BLaER1 treated with 17β-estradiol and CSF1 and Interleukin-3, amounts not matched to agents 10 nM and 100 nM (cell line): ENCODE measurements at regions not wholly inside any gene's neighbourhood (a gene's known extent, or its start where the extent isn't known, plus 50 kb on each side); places are given as distances from the start of the nearest gene placed in this dataset.

Experiments used
- H3K27ac ChIP-seq, 11 experiments: shearing (Covaris generic); formaldehyde crosslinking; 2 replicates each; pipeline ENCODE4 v1.8.1; 2022
- H3K27me3 ChIP-seq, 11 experiments: shearing (Covaris generic); formaldehyde crosslinking; 2 replicates each; pipeline ENCODE4 v1.8.1; 2022
- H3K36me3 ChIP-seq, 11 experiments: shearing (Covaris generic); formaldehyde crosslinking; 2 replicates each; pipeline ENCODE4 v1.8.1; 2022
- H3K4me1 ChIP-seq, 10 experiments: shearing (Covaris generic); formaldehyde crosslinking; 2 replicates each; pipeline ENCODE4 v1.8.1; 2022
- H3K4me2 ChIP-seq, 11 experiments: shearing (Covaris generic); formaldehyde crosslinking; 2 replicates each; pipeline ENCODE4 v1.8.1; 2022
- H3K4me3 ChIP-seq, 10 experiments: shearing (Covaris generic); formaldehyde crosslinking; 2 replicates each; pipeline ENCODE4 v1.8.1; 2022
- H3K9ac ChIP-seq, 11 experiments: shearing (Covaris generic); formaldehyde crosslinking; 2 replicates each; pipeline ENCODE4 v1.8.1; 2022
- H3K9me3 ChIP-seq, 11 experiments: shearing (Covaris generic); formaldehyde crosslinking; replicated peaks in 1 of 11; 2 replicates each; pipeline ENCODE4 v1.8.1; 2022
- H4K20me1 ChIP-seq, 11 experiments: shearing (Covaris generic); formaldehyde crosslinking; 2 replicates each; pipeline ENCODE4 v1.8.1; 2022
- Cebpa-rat ChIP-seq, 11 experiments: shearing (Covaris generic); IDR thresholded peaks; 2 replicates each; pipeline ENCODE4 v1.8.1; 2022

DNA sequence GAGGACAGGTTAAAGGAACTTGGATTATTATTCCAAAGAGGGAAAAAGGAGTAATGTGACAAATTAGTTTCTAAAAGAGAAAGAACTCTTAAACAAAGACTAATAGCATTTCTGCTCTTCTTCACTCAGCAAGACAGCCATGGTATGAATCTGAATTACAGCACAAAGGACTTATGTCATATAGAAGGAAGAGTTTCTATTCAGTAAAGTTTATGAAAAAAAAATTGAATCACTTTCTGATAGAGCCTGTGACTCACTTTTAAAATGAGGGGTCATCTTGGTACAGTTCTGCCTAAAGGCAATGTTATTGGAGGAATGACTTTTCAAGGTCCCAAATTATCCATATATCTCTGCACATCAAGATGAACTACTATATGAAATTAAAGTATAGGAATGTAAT lies 101.7 kb downstream of the DUSP6 start:
- H4K20me1 ChIP-seq, result no peaks in the 10 kb centered on the region
- H3K4me2 ChIP-seq, result peak overlapping the region in 4 of 11 experiments; percentile 8 to 67 (median 61); a peak in 5 of 22 replicates
- peaks cover 0 to 6% (median 0%) of the 10 kb centered on the region in 11 experiments; a peak in 3 of 22 replicates for H3K9me3 ChIP-seq
- no peak overlapping the region for H3K9ac ChIP-seq
- H3K27me3 ChIP-seq, result no peaks in the 10 kb centered on the region
- peaks cover 0 to 68% (median 5%) of the 10 kb centered on the region in 10 experiments; a peak in 10 of 20 replicates for H3K4me1 ChIP-seq
- H3K4me3 ChIP-seq, result no peak overlapping the region
- no peaks in the 10 kb centered on the region for H3K36me3 ChIP-seq
- TF ChIP-seq Cebpa-rat (IDR thresholded peaks at IDR 0.05), result no peak
- no peak overlapping the region; a peak in 2 of 22 replicates for H3K27ac ChIP-seq

DNA sequence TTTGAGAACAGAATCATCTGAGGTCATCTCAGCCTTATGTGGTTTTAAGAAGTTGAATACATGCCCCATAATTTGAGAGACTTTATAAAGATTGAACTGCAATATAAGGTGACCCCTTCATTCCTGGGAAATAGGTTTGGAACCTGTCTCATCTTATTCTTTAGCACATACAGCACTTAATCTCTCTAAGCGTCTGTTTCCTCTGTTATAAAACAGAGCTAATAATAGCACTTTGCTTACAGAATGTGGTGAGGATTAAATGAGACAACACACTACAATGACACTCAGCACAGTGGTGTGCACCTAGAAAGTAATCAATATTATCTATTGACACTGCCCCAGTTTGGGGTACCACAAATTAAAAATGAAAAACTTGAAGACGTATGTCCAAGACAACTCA lies 102.1 kb downstream of the DUSP6 start:
- H4K20me1 ChIP-seq, result no peaks in the 10 kb centered on the region
- no peak overlapping the region; a peak in 2 of 22 replicates for H3K27ac ChIP-seq
- no peak overlapping the region for H3K9ac ChIP-seq
- H3K4me3 ChIP-seq, result no peak overlapping the region
- H3K27me3 ChIP-seq, result no peaks in the 10 kb centered on the region
- no peak for TF ChIP-seq Cebpa-rat (IDR thresholded peaks at IDR 0.05)
- peaks cover 2 to 73% (median 9%) of the 10 kb centered on the region in 10 experiments for H3K4me1 ChIP-seq
- H3K4me2 ChIP-seq, result peak overlapping the region in 4 of 11 experiments; percentile 8 to 67 (median 35); a peak in 5 of 22 replicates
- peaks cover 0 to 6% (median 0%) of the 10 kb centered on the region in 11 experiments; a peak in 3 of 22 replicates for H3K9me3 ChIP-seq
- no peaks in the 10 kb centered on the region for H3K36me3 ChIP-seq

GRCh38 chr12:89247967-89248366 lies 104.3 kb downstream of the DUSP6 start:
- TF ChIP-seq Cebpa-rat (IDR thresholded peaks at IDR 0.05), result no peak
- H3K9ac ChIP-seq, result no peak overlapping the region
- H3K36me3 ChIP-seq, result no peaks in the 10 kb centered on the region
- no peaks in the 10 kb centered on the region for H3K27me3 ChIP-seq
- H3K4me3 ChIP-seq, result no peak overlapping the region
- no peaks in the 10 kb centered on the region for H3K9me3 ChIP-seq
- no peaks in the 10 kb centered on the region for H4K20me1 ChIP-seq
- peaks cover 12 to 76% (median 27%) of the 10 kb centered on the region in 10 experiments for H3K4me1 ChIP-seq
- H3K27ac ChIP-seq, result no peak overlapping the region
- H3K4me2 ChIP-seq, result peak overlapping the region in 4 of 11 experiments; percentile 32 to 59 (median 50); a peak in 8 of 22 replicates

DNA sequence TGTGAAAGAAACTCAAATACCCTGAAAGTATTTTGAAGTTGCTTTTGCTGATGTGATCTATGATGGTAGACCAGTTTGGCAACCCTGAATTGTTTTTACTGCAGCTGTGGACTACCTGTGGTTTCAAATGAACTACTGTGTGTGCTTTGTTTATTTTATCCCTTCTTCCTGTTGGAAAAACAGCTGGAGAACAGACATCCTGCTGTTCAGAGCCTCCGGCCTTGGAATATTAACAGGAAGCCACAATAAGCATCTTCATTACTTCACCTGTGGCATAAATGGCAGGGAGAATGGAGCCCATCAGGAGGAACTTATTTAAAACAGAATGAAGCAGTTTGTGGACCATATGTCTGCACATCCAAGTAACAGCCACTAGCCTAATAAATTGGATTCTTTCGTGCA lies 104.8 kb downstream of the DUSP6 start:
- H3K27me3 ChIP-seq, result no peaks in the 10 kb centered on the region
- H3K27ac ChIP-seq, result no peak overlapping the region
- H3K9me3 ChIP-seq, result 0 out of 22 replicates have a peak, but pooled peaks cover 0 to under 1% (median 0%) of the 10 kb centered on the region in 11 experiments
- H3K4me2 ChIP-seq, result peak overlapping the region in 4 of 11 experiments; percentile 32 to 59 (median 50); a peak in 8 of 22 replicates
- peaks cover 12 to 72% (median 27%) of the 10 kb centered on the region in 10 experiments for H3K4me1 ChIP-seq
- no peak for TF ChIP-seq Cebpa-rat (IDR thresholded peaks at IDR 0.05)
- no peaks in the 10 kb centered on the region for H3K36me3 ChIP-seq
- no peak overlapping the region for H3K4me3 ChIP-seq
- H4K20me1 ChIP-seq, result no peaks in the 10 kb centered on the region
- H3K9ac ChIP-seq, result no peak overlapping the region

GRCh38 chr12:89245090-89245489 lies 107.2 kb downstream of the DUSP6 start:
- H3K9ac ChIP-seq, result peak overlapping the region in 3 of 11 experiments; percentile 28 to 67 (median 58); a peak in 4 of 22 replicates

DNA sequence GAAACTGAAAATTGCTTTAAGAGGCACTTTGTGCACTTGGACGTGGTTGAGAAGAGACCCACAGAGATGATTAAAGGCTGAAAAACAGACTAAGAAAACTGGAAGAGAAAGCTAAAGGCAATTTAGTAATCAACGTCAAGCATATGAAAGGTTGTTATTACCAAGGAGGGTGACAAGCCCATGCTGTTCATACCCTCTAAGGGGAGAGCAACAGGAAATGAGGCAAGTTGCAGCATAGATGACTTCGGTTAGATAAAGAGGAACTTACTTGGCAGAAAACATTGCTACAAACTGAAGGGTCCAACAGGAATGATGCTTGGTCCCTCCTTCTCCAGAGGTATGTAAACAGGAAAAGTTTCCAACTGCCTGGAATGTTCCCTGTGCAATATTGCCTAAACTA lies 107.8 kb downstream of the DUSP6 start:
- H4K20me1 ChIP-seq, result no peaks in the 10 kb centered on the region
- H3K9ac ChIP-seq, result peak overlapping the region in 5 of 11 experiments; percentile 37 to 67 (median 58); a peak in 8 of 22 replicates
- H3K4me1 ChIP-seq, result peaks cover 12 to 42% (median 25%) of the 10 kb centered on the region in 10 experiments

More at GRCh38 chr12:89245090-89245489, 107.2 kb downstream of the DUSP6 start:
- no peak overlapping the region for H3K4me3 ChIP-seq
- H3K4me1 ChIP-seq, result peaks cover 12 to 47% (median 26%) of the 10 kb centered on the region in 10 experiments
- H3K9me3 ChIP-seq, result peaks cover 0 to 14% (median 5%) of the 10 kb centered on the region in 11 experiments; a peak in 7 of 22 replicates
- no peaks in the 10 kb centered on the region for H3K36me3 ChIP-seq
- H3K4me2 ChIP-seq, result peak overlapping the region; percentile 35 to 80 (median 60)
- TF ChIP-seq Cebpa-rat (IDR thresholded peaks at IDR 0.05), result no peak
- no peaks in the 10 kb centered on the region for H4K20me1 ChIP-seq
- H3K27me3 ChIP-seq, result no peaks in the 10 kb centered on the region
- H3K27ac ChIP-seq, result peak overlapping the region in 9 of 11 experiments; percentile 0 to 85 (median 65); a peak in 15 of 22 replicates

DNA sequence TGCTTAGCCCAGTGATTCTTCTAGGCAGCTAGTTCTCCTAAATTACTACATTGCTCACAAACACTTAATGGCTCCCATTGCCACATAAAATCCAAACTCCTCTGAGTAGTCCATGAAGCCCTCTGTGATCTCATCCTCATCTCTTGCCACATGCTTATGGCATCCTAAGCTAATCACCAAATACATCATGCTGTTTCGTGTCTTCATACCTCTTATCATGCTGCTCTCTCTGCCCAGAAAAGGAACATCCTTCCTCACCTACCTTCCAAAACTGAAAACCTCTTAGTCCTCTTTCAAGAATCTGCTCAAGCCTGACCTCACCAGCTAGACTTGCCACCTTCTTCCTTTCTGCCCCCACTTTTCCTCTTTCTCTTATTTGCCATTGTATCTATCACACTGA lies 108.5 kb downstream of the DUSP6 start:
- no peak for TF ChIP-seq Cebpa-rat (IDR thresholded peaks at IDR 0.05)
- Histone ChIP-seq H3K4me1 (peaks cover 12 to 42% (median 25%) of the 10 kb centered on the region in 10 experiments), H3K36me3 (no peaks in the 10 kb centered on the region), H4K20me1 (no peaks in the 10 kb centered on the region), H3K27ac (peak overlapping the region in 9 of 11 experiments; percentile 0 to 85 (median 65); a peak in 15 of 22 replicates), H3K4me3 (no peak overlapping the region), H3K9ac (peak overlapping the region in 5 of 11 experiments; percentile 37 to 67 (median 58); a peak in 6 of 22 replicates), H3K9me3 (peaks cover 0 to 14% (median 5%) of the 10 kb centered on the region in 11 experiments; a peak in 7 of 22 replicates), H3K4me2 (peak overlapping the region in 7 of 11 experiments; percentile 45 to 80 (median 72); a peak in 15 of 22 replicates), H3K27me3 (no peaks in the 10 kb centered on the region)

More for the DNA sequence above, 107.8 kb downstream of the DUSP6 start:
- Histone ChIP-seq H3K4me2 (peak overlapping the region; percentile 35 to 80 (median 60)), H3K36me3 (no peaks in the 10 kb centered on the region), H3K9me3 (peaks cover 0 to 14% (median 5%) of the 10 kb centered on the region in 11 experiments; a peak in 7 of 22 replicates), H3K4me3 (0 out of 20 replicates have a peak overlapping the region, but pooled peaks of 1 of the 10 experiments have one; percentile 2), H3K27ac (peak overlapping the region in 9 of 11 experiments; percentile 0 to 85 (median 65); a peak in 16 of 22 replicates), H3K27me3 (no peaks in the 10 kb centered on the region)
- peak in 3 of 11 experiments; percentile 18 to 56 (median 49); a peak in 3 of 22 replicates for TF ChIP-seq Cebpa-rat (IDR thresholded peaks at IDR 0.05)

GRCh38 chr12:89239534-89239933 lies 112.8 kb downstream of the DUSP6 start:
- Histone ChIP-seq H4K20me1 (no peaks in the 10 kb centered on the region), H3K4me2 (no peak overlapping the region), H3K4me1 (peaks cover 15 to 56% (median 33%) of the 10 kb centered on the region in 10 experiments), H3K27ac (no peak overlapping the region; a peak in 1 of 22 replicates), H3K36me3 (no peaks in the 10 kb centered on the region), H3K9me3 (peaks cover 0 to 14% (median 5%) of the 10 kb centered on the region in 11 experiments; a peak in 7 of 22 replicates), H3K4me3 (no peak overlapping the region), H3K9ac (no peak overlapping the region), H3K27me3 (no peaks in the 10 kb centered on the region)
- no peak for TF ChIP-seq Cebpa-rat (IDR thresholded peaks at IDR 0.05)

- peak overlapping the region in 2 of 11 experiments; percentile 14 to 15; a peak in 1 of 22 replicates for H3K4me2 ChIP-seq
- H3K27me3 ChIP-seq, result no peaks in the 10 kb centered on the region
- no peak overlapping the region for H3K9ac ChIP-seq
- TF ChIP-seq Cebpa-rat (IDR thresholded peaks at IDR 0.05), result no peak
- H4K20me1 ChIP-seq, result no peaks in the 10 kb centered on the region
- no peaks in the 10 kb centered on the region for H3K36me3 ChIP-seq
- H3K4me1 ChIP-seq, result peaks cover 13 to 50% (median 23%) of the 10 kb centered on the region in 10 experiments
- H3K9me3 ChIP-seq, result peaks cover 0 to 14% (median 5%) of the 10 kb centered on the region in 11 experiments; a peak in 7 of 22 replicates
- H3K4me3 ChIP-seq, result no peak overlapping the region
- 0 out of 22 replicates have a peak overlapping the region, but pooled peaks of 1 of the 11 experiments have one; percentile 23 for H3K27ac ChIP-seq
Measured at GRCh38 chr12:89238593-89238992, 113.7 kb downstream of the DUSP6 start.
